ENCODE measurements at regions not wholly inside any gene's neighbourhood (a gene's known extent, or its start where the extent isn't known, plus 50 kb on each side); places are given as distances from the start of the nearest gene placed in this dataset.

DNA sequence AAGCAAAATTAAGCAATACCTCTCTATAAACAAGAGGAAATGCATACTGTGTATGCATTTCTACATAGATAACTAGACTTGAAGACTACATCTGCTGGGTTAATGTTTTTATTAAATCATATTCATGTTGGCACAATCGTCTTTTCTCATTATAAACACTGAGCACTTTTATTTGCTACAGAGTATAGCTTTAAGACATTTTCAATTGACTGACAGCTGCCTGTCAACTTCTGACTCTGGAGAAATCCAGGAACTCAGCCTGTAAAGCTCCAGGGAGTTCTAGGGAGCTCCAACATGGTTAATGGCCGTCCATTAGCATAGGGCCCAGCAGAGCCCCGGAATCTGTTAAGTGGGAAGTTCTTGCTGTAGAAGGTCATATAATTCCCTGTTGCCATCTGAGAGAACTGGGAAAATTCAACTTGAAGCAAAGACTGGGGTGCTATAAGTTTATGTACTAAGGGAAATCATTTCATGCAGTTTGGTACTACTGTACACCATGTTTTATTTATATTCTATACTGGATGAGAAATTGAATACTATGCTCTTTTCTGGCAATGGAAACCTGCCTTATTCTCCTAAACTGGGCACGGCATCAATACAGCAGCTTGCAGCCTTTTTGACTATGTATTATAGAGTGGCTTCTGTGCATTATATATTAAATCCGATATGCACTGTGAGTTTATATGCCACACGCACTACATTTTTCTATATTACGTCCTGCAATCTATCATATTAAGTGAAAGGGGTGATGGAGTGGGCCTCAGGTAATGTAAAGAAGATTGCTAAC lies 243.5 kb upstream of the ZNF521 start:
- TF ChIP-seq POLR2A (IDR thresholded peaks at IDR 0.05) = no peak
- TF ChIP-seq, protein P1, sequence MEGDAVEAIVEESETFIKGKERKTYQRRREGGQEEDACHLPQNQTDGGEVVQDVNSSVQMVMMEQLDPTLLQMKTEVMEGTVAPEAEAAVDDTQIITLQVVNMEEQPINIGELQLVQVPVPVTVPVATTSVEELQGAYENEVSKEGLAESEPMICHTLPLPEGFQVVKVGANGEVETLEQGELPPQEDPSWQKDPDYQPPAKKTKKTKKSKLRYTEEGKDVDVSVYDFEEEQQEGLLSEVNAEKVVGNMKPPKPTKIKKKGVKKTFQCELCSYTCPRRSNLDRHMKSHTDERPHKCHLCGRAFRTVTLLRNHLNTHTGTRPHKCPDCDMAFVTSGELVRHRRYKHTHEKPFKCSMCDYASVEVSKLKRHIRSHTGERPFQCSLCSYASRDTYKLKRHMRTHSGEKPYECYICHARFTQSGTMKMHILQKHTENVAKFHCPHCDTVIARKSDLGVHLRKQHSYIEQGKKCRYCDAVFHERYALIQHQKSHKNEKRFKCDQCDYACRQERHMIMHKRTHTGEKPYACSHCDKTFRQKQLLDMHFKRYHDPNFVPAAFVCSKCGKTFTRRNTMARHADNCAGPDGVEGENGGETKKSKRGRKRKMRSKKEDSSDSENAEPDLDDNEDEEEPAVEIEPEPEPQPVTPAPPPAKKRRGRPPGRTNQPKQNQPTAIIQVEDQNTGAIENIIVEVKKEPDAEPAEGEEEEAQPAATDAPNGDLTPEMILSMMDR (IDR thresholded peaks at IDR 0.05) = no peak

All from uterus (tissue), 2 donors.